ENCODE measurements at regions not wholly inside any gene's neighbourhood (a gene's known extent, or its start where the extent isn't known, plus 50 kb on each side); places are given as distances from the start of the nearest gene placed in this dataset.

DNA sequence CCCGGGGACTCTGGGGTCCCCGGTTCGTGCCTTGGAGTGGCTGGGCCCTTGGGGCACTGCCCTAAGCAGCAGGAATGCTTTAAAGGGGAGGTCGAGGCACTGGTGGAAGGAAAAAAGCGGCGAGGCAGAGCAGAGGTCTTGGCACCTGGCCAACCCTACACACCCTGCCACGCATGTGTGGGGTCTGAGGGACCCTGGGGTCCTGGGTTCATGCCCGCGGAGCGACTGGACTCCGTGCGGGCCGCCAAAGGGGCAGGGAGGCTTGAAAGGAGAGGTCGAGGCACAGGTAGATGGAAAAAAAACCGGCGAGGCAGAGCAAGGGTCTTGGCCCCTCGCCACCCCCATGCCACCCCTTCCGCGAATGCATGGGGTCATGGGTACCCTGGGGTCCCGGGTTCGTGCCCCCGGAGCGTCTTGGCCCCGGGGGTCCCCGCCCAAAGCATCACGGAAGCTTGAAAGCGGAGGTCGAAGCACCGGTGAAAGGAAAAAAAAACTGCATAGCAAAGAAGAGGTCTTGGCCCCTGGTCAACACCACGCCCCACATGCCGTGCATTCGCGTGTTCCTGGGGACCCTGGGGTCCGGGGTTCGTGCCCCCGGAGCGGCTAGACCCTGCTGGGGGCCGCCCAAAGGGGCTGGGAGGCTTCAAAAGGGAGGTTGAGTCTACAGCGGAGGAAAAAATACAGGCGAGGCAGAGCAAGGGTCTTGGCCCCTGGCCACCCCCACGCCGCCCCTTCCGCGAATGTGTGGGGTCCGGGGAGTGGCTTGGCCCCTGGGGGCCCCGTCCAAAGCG lies 312.9 kb downstream of the ALG10 start:
- DNase-seq (ENCODE audit: low spot score in 2 of 2): no peak
- TF ChIP-seq, protein P1, sequence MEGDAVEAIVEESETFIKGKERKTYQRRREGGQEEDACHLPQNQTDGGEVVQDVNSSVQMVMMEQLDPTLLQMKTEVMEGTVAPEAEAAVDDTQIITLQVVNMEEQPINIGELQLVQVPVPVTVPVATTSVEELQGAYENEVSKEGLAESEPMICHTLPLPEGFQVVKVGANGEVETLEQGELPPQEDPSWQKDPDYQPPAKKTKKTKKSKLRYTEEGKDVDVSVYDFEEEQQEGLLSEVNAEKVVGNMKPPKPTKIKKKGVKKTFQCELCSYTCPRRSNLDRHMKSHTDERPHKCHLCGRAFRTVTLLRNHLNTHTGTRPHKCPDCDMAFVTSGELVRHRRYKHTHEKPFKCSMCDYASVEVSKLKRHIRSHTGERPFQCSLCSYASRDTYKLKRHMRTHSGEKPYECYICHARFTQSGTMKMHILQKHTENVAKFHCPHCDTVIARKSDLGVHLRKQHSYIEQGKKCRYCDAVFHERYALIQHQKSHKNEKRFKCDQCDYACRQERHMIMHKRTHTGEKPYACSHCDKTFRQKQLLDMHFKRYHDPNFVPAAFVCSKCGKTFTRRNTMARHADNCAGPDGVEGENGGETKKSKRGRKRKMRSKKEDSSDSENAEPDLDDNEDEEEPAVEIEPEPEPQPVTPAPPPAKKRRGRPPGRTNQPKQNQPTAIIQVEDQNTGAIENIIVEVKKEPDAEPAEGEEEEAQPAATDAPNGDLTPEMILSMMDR (IDR thresholded peaks at IDR 0.05): no peak
- no peak for TF ChIP-seq POLR2A (IDR thresholded peaks at IDR 0.05)
- H3K4me3 ChIP-seq (ENCODE audit: low read depth, poor library complexity, severe bottlenecking): no peak overlapping the region
- intact Hi-C loops (cut with DNase I; ENCODE audit: low total_unique reads): no loop called here
- WGBS, 2 donors: 46 to 52% methylated on average over 47 of the region's 47 CpGs

DNA sequence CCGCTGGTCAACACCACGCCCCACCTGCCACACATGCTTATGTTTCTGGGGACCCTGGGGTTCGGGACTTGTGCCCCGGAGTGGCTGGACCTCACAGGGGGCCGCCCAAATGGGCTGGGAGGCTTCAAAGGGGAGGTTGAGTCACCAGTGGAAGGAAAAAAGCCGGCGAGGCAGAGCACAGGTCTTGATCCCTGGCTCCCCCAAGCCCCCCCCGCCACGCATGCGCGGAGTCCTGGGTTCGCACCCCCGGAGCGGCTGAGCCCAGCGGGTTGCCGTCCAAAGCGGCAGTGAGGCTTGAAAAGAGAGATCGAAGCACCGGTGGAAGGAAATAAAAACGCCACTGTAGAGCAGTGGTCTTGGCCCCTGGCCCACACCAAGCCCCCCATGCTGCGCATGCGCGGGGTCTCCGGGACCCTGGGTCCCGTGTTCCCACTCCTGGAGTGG lies 313.5 kb downstream of the ALG10 start:
- DNase-seq (ENCODE audit: low spot score in 2 of 2): no peak
- H3K4me3 ChIP-seq (ENCODE audit: low read depth, poor library complexity, severe bottlenecking): no peak overlapping the region
- WGBS, 2 donors: 56% methylated on average over 20 to 25 of the region's 25 CpGs
- intact Hi-C loops (cut with DNase I; ENCODE audit: low total_unique reads): no loop called here
- no peak for TF ChIP-seq POLR2A (IDR thresholded peaks at IDR 0.05)
- TF ChIP-seq, protein P1 (IDR thresholded peaks at IDR 0.05): no peak

- no peak overlapping the region for H3K4me3 ChIP-seq (ENCODE audit: low read depth, poor library complexity, severe bottlenecking)
- DNase-seq (ENCODE audit: low spot score in 2 of 2): no peak
- TF ChIP-seq, protein P1 (IDR thresholded peaks at IDR 0.05): no peak
- TF ChIP-seq POLR2A (IDR thresholded peaks at IDR 0.05): no peak
- 71 to 74% methylated on average over 52 to 53 of the region's 53 CpGs for WGBS, 2 donors
- intact Hi-C loops (cut with DNase I; ENCODE audit: low total_unique reads): no loop called here
These were observed 314.5 kb downstream of the ALG10 start for GRCh38 chr12:34336619-34337465.

- DNase-seq (ENCODE audit: low spot score in 2 of 2): no peak
- WGBS, 2 donors: 71 to 73% methylated on average over 16 to 22 of the region's 22 CpGs
- no peak overlapping the region for H3K4me3 ChIP-seq (ENCODE audit: low read depth, poor library complexity, severe bottlenecking)
- TF ChIP-seq POLR2A (IDR thresholded peaks at IDR 0.05): no peak
- TF ChIP-seq, protein P1 (IDR thresholded peaks at IDR 0.05): no peak
- intact Hi-C loops (cut with DNase I; ENCODE audit: low total_unique reads): no loop called here
These were observed 316.5 kb downstream of the ALG10 start for GRCh38 chr12:34338751-34339150.

GRCh38 chr12:34339922-34340321 lies 317.6 kb downstream of the ALG10 start:
- TF ChIP-seq, protein P1 (IDR thresholded peaks at IDR 0.05): no peak
- no peak for TF ChIP-seq POLR2A (IDR thresholded peaks at IDR 0.05)
- no peak overlapping the region for H3K4me3 ChIP-seq (ENCODE audit: low read depth, poor library complexity, severe bottlenecking)
- intact Hi-C loops (cut with DNase I; ENCODE audit: low total_unique reads): no loop called here
- no peak for DNase-seq (ENCODE audit: low spot score in 2 of 2)
- WGBS, 2 donors: 61 to 67% methylated on average over 25 to 26 of the region's 26 CpGs
